Liver (tissue), 8 donors: ENCODE measurements at regions not wholly inside any gene's neighbourhood (a gene's known extent, or its start where the extent isn't known, plus 50 kb on each side); places are given as distances from the start of the nearest gene placed in this dataset.
A peak's percentile ranks its signal among the peaks of the same experiment; 100 is the strongest.

Experiments
- DNase-seq: peaks from one replicate; pipeline ENCODE4 v3.0.0-alpha.2; 2017; ENCODE audit warnings: low spot score
- H3K27ac ChIP-seq, 2 donors: one replicate each; pipeline ENCODE4 v1.7.0; 2013; ENCODE audit warnings: inconsistent platforms in 2 of 2, low read length in 2 of 2, control low read depth in 1 of 2, low read depth in 1 of 2, mild to moderate bottlenecking in 1 of 2
- H3K27me3 ChIP-seq, 4 donors: one replicate each; pipeline versions ENCODE4 v1.6.1 to v1.7.0; 2013; ENCODE audit warnings: low read length in 3 of 4, inconsistent platforms in 1 of 4, mild to moderate bottlenecking in 1 of 4, moderate library complexity in 1 of 4; ENCODE audit not compliant: control insufficient read depth in 4 of 4, insufficient read depth in 4 of 4
- H3K36me3 ChIP-seq, 4 donors: one replicate each; pipeline versions ENCODE4 v1.6.1 to v1.7.0; 2013; ENCODE audit warnings: low read length in 3 of 4, mild to moderate bottlenecking in 3 of 4, low read depth in 1 of 4, moderate library complexity in 1 of 4; ENCODE audit not compliant: control insufficient read depth in 4 of 4, insufficient read depth in 3 of 4
- H3K4me1 ChIP-seq, 4 donors: one replicate each; pipeline versions ENCODE4 v1.6.1 to v1.7.0; 2013; ENCODE audit warnings: low read length in 3 of 4, mild to moderate bottlenecking in 3 of 4, moderate library complexity in 1 of 4; ENCODE audit not compliant: control insufficient read depth in 4 of 4, insufficient read depth in 4 of 4
- H3K4me3 ChIP-seq, 3 donors: one replicate each; pipeline versions ENCODE4 v1.6.1 to v1.7.0; 2013; ENCODE audit warnings: low read length in 3 of 3, control low read depth in 1 of 3, low read depth in 1 of 3, mild to moderate bottlenecking in 1 of 3
- H3K9ac ChIP-seq, 2 donors: one replicate each; pipeline ENCODE4 v1.7.0; 2013; ENCODE audit warnings: low read length in 2 of 2, mild to moderate bottlenecking in 2 of 2, moderate library complexity in 2 of 2, control low read depth in 1 of 2, low read depth in 1 of 2
- H3K9me3 ChIP-seq, 4 donors: one replicate each; pipeline versions ENCODE4 v1.6.1 to v1.7.0; 2013; ENCODE audit warnings: low read length in 3 of 4; ENCODE audit not compliant: control insufficient read depth in 4 of 4
- ATF3 ChIP-seq: IDR thresholded peaks from 2 replicates; pipeline ENCODE4 v1.6.1; 2016; ENCODE audit warnings: antibody characterized with exemption
- CTCF ChIP-seq: fragments of 150-350 bp; IDR thresholded peaks from 2 replicates; pipeline ENCODE4 v1.5.1; 2017; ENCODE audit warnings: improper control_type of control experiment, low read depth, low read length; ENCODE audit not compliant: missing input control
- EGR1 ChIP-seq, 2 donors: IDR thresholded peaks; 2 replicates each; pipeline ENCODE4 v1.6.1; 2016 to 2018; ENCODE audit warnings: antibody characterized with exemption in 2 of 2, low read depth in 2 of 2
- FOXA1 ChIP-seq: IDR thresholded peaks from 2 replicates; pipeline ENCODE4 v1.6.1; 2016; ENCODE audit warnings: antibody characterized with exemption
- FOXA2 ChIP-seq: IDR thresholded peaks from 2 replicates; pipeline ENCODE4 v1.6.1; 2016; ENCODE audit warnings: antibody characterized with exemption
- GABPA ChIP-seq, 2 donors: IDR thresholded peaks in 1 of 2; conservative IDR thresholded peaks in 1 of 2; 2 replicates each; pipeline ENCODE4 v1.6.1; 2016; ENCODE audit warnings: antibody characterized with exemption in 2 of 2, mild to moderate bottlenecking in 1 of 2, moderate library complexity in 1 of 2
- HNF4A ChIP-seq, 2 donors: conservative IDR thresholded peaks; 2 replicates each; pipeline ENCODE4 v1.6.1; 2016; ENCODE audit warnings: antibody characterized with exemption in 2 of 2, mild to moderate bottlenecking in 2 of 2
- JUND ChIP-seq, 2 donors: IDR thresholded peaks; 2 replicates each; pipeline ENCODE4 v1.6.1; 2016; ENCODE audit warnings: antibody characterized with exemption in 2 of 2
- MAX ChIP-seq: IDR thresholded peaks from 2 replicates; pipeline ENCODE4 v1.6.1; 2016; ENCODE audit warnings: antibody characterized with exemption
- RAD21 ChIP-seq, 2 donors: IDR thresholded peaks; 2 replicates each; pipeline ENCODE4 v1.6.1; 2016; ENCODE audit warnings: antibody characterized with exemption in 2 of 2, mild to moderate bottlenecking in 2 of 2
- REST ChIP-seq: IDR thresholded peaks from 2 replicates; pipeline ENCODE4 v1.6.1; 2016; ENCODE audit warnings: antibody characterized with exemption, mild to moderate bottlenecking
- RXRA ChIP-seq, 2 donors: IDR thresholded peaks; 2 replicates each; pipeline ENCODE4 v1.6.1; 2017 to 2018; ENCODE audit warnings: antibody characterized with exemption in 2 of 2, mild to moderate bottlenecking in 1 of 2
- SP1 ChIP-seq: IDR thresholded peaks from 2 replicates; pipeline ENCODE4 v1.6.1; 2018; ENCODE audit warnings: antibody characterized with exemption, mild to moderate bottlenecking
- TAF1 ChIP-seq: conservative IDR thresholded peaks from 2 replicates; pipeline ENCODE4 v1.6.1; 2016; ENCODE audit warnings: antibody characterized with exemption, mild to moderate bottlenecking
- YY1 ChIP-seq: IDR thresholded peaks from 2 replicates; pipeline ENCODE4 v1.6.1; 2016; ENCODE audit warnings: antibody characterized with exemption, mild to moderate bottlenecking
- ZBTB33 ChIP-seq: IDR thresholded peaks from 2 replicates; pipeline ENCODE4 v1.6.1; 2016; ENCODE audit warnings: antibody characterized with exemption
- WGBS: extraction: QIAGEN DNeasy Blood & Tissue Kit; methylation state at CpG from one replicate; pipeline ENCODE4 v1.1.7; 2013; 5-methylcytosine and 5-hydroxymethylcytosine counted together
- donor health status: healthy.
- donor health status: healthy.
- donor health status: healthy.
- donor health status: healthy.
- donor health status: healthy.

- Histone ChIP-seq H3K4me1 (no peaks in the 10 kb centered on the region), H3K9me3 (no peaks in the 10 kb centered on the region), H3K27ac (no peak overlapping the region), H3K4me3 (no peak overlapping the region), H3K27me3 (no peaks in the 10 kb centered on the region), H3K9ac (no peak overlapping the region), H3K36me3 (peaks cover 0 to 5% (median under 1%) of the 10 kb centered on the region in 4 donors)
- TF ChIP-seq FOXA1 (no peak), EGR1 (IDR thresholded peaks at IDR 0.05; ENCODE audit: low read depth in 2 of 2) (no peak), MAX (no peak), REST (no peak), RAD21 (IDR thresholded peaks at IDR 0.05) (no peak), HNF4A (conservative IDR thresholded peaks at IDR 0.05) (no peak), RXRA (IDR thresholded peaks at IDR 0.05) (no peak), ATF3 (no peak), SP1 (no peak), GABPA (IDR thresholded peaks at IDR 0.05 in 1 of 2, conservative IDR thresholded peaks at IDR 0.05 in 1 of 2) (no peak), FOXA2 (no peak), TAF1 (no peak), YY1 (no peak)
- 91% methylated on average over 1 of the region's 1 CpG for WGBS
- DNase-seq = no peak
Measured at GRCh38 chr13:99768986-99769385, 202.6 kb downstream of the ZIC5 start.

- no peak for DNase-seq
- Histone ChIP-seq H3K9me3 (no peaks in the 10 kb centered on the region), H3K4me3 (no peak overlapping the region), H3K9ac (no peak overlapping the region), H3K4me1 (no peaks in the 10 kb centered on the region), H3K27me3 (no peaks in the 10 kb centered on the region), H3K36me3 (no peaks in the 10 kb centered on the region), H3K27ac (no peak overlapping the region)
- no peak for TF ChIP-seq YY1
- no peak for TF ChIP-seq ZBTB33
- no peak for TF ChIP-seq FOXA2
- no peak for TF ChIP-seq JUND (IDR thresholded peaks at IDR 0.05)
- no peak for TF ChIP-seq RXRA (IDR thresholded peaks at IDR 0.05)
- TF ChIP-seq GABPA (IDR thresholded peaks at IDR 0.05 in 1 of 2, conservative IDR thresholded peaks at IDR 0.05 in 1 of 2) = no peak
- TF ChIP-seq RAD21 (IDR thresholded peaks at IDR 0.05) = peak; percentile 73 to 80
- TF ChIP-seq CTCF = peak; percentile 45
- no peak for TF ChIP-seq MAX
- TF ChIP-seq FOXA1 = no peak
- WGBS = 66% methylated on average over 2 of the region's 2 CpGs
Measured at GRCh38 chr13:99766641-99767045, 204.9 kb downstream of the ZIC5 start.
